Heart right ventricle (tissue), 16 donors: ENCODE measurements at regions not wholly inside any gene's neighbourhood (a gene's known extent, or its start where the extent isn't known, plus 50 kb on each side); places are given as distances from the start of the nearest gene placed in this dataset.

Experiments used
- ATAC-seq, 8 donors: fragments of 200-7000 bp; cut with Tn5 transposase; one replicate each; pipeline ENCODE4 v1.9.1; 2020; ENCODE audit warnings: mild to moderate bottlenecking in 8 of 8, moderate library complexity in 8 of 8, moderate number of reproducible peaks in 1 of 8
- DNase-seq, 2 donors: peaks; one replicate each; pipeline ENCODE4 v3.0.0-alpha.2; 2020
- H3K27ac ChIP-seq, 10 donors: fragments of 200-600 bp; sonication (generic) in 2 of 10; one replicate each; pipeline versions ENCODE4 v1.5.0 to v1.8.0; 2020 to 2022; ENCODE audit warnings: mild to moderate bottlenecking in 3 of 10
- H3K27me3 ChIP-seq, 7 donors: fragments of 200-600 bp; one replicate each; pipeline ENCODE4 v1.8.0; 2021 to 2022; ENCODE audit warnings: mild to moderate bottlenecking in 2 of 7
- H3K36me3 ChIP-seq, 9 donors: fragments of 200-600 bp; sonication (generic) in 1 of 9; one replicate each; pipeline versions ENCODE4 v1.5.0 to v1.8.0; 2020 to 2022; ENCODE audit warnings: mild to moderate bottlenecking in 2 of 9
- H3K4me1 ChIP-seq, 9 donors: fragments of 200-600 bp; sonication (generic) in 1 of 9; one replicate each; pipeline versions ENCODE4 v1.5.0 to v1.8.0; 2020 to 2022; ENCODE audit warnings: mild to moderate bottlenecking in 4 of 9
- H3K4me3 ChIP-seq, 10 donors: fragments of 200-600 bp; sonication (generic) in 2 of 10; one replicate each; pipeline versions ENCODE4 v1.5.0 to v1.8.0; 2020 to 2022; ENCODE audit warnings: mild to moderate bottlenecking in 7 of 10, moderate library complexity in 2 of 10
- H3K9me3 ChIP-seq, 11 donors: fragments of 200-600 bp in 10 of 11; sonication (generic) in 2 of 11; one replicate each; pipeline versions ENCODE4 v1.5.0 to v1.8.0; 2013 to 2022; ENCODE audit warnings: mild to moderate bottlenecking in 2 of 11, control low read depth in 1 of 11, moderate library complexity in 1 of 11
- CTCF ChIP-seq, 9 donors: fragments of 200-600 bp; sonication (generic) in 2 of 9; IDR thresholded peaks; one replicate each; pipeline versions ENCODE4 v1.5.0 to v1.8.0; 2021 to 2022; ENCODE audit warnings: antibody characterized with exemption in 9 of 9, mild to moderate bottlenecking in 5 of 9, moderate library complexity in 1 of 9
- WGBS, 2 donors: extraction: QIAGEN DNeasy Blood & Tissue Kit; methylation state at CpG; one replicate each; pipeline ENCODE4 v1.1.7; 2013; ENCODE audit warnings: inconsistent platforms in 1 of 2; 5-methylcytosine and 5-hydroxymethylcytosine counted together
- intact Hi-C, 10 donors: fragments of 100-400 bp; cut with DNase I; formaldehyde crosslinking; loops; one replicate each; pipeline versions ENCODE4 v1.11.1 to v1.14.2; 2022
- donor health status: Arrhythmogenic right ventricular cardiomyopathy.
- donor health status: ischemic (EF 13 %, LVEDD 7.1; RV severe dilation, severe dysfunction).
- donor health status: healthy with polysubstance abuse.
- donor health status: DM: no; HTN: yes; CAD: no.
- donor health status: DM: no; HTN: no; CAD: no.
- donor health status: ischemic (EF 25% LVEDD 6.9; RV normal size, moderate dysfunction).
- donor health status: ischemic (EF 25% LVEDD 5.7; RV mildly dilated, moderate dysfunction).
- donor health status: healthy.
- donor health status: DM: yes; HTN: yes; CAD: no.
- donor health status: Ischemic cardiomyopathy.
- donor health status: ischemic (EF 35%, LVEDD 5.7; RV mildly dilated, moderate dysfunction).
- donor health status: nonischemic (EF 11% LVEDD 7.7; RV severe dilation, severe dysfunction).
- donor health status: DM: yes; HTN: yes; CAD: no.
- donor health status: PGD.
- donor health status: ischemic (EF 29% LVEDD 5.4; RV normal size, mild dysfunction).
- donor health status: nonischemic (EF 23%, LVEDD 6.1; RV moderate dilation, normal function).

DNA sequence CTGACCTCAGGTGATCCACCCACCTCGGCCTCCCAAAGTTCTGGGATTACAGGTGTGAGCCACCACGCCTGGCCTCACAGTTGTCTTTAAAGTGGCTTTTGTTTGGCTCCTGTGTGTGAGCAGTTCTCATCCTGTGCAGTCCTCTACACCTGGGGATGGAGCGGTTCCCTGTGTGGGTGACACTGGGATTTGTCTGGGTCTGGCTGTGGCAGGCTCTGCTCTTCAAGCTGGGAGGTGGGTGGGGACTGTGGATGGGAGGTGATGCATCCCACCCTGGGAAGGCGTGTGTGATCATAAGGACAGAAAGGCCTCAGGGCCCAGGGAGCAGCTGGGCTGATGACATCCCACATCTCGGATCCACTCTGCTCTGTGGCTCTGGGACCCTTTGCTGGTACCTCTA lies 1266.8 kb downstream of the BRD1 start:
- no peaks in the 10 kb centered on the region for H3K36me3 ChIP-seq
- H3K27me3 ChIP-seq: peaks cover 0 to 35% (median 5%) of the 10 kb centered on the region in 7 donors
- no peak overlapping the region for H3K4me3 ChIP-seq
- intact Hi-C loops: no loop called here
- TF ChIP-seq CTCF (IDR thresholded peaks at IDR 0.05): no peak
- H3K9me3 ChIP-seq: no peaks in the 10 kb centered on the region
- H3K27ac ChIP-seq: no peak overlapping the region
- DNase-seq: no peak
- WGBS, 2 donors: 76 to 87% methylated on average over 5 of the region's 5 CpGs
- no peak for ATAC-seq
- H3K4me1 ChIP-seq: no peaks in the 10 kb centered on the region

GRCh38 chr22:48560389-48560751 lies 1267.3 kb downstream of the BRD1 start:
- no peak overlapping the region for H3K27ac ChIP-seq
- no peaks in the 10 kb centered on the region for H3K4me1 ChIP-seq
- DNase-seq (no peak), ATAC-seq (no peak)
- H3K9me3 ChIP-seq: no peaks in the 10 kb centered on the region
- intact Hi-C loops: no loop called here
- TF ChIP-seq CTCF (IDR thresholded peaks at IDR 0.05): no peak
- H3K27me3 ChIP-seq: peaks cover 0 to 38% (median 7%) of the 10 kb centered on the region in 7 donors
- no peaks in the 10 kb centered on the region for H3K36me3 ChIP-seq
- no peak overlapping the region for H3K4me3 ChIP-seq
- 86 to 87% methylated on average over 9 of the region's 9 CpGs for WGBS, 2 donors

GRCh38 chr22:48559647-48560388 lies 1267.9 kb downstream of the BRD1 start:
- Histone ChIP-seq H3K4me3 (no peak overlapping the region), H3K9me3 (no peaks in the 10 kb centered on the region), H3K36me3 (no peaks in the 10 kb centered on the region), H3K27ac (no peak overlapping the region), H3K27me3 (peaks cover 0 to 42% (median 13%) of the 10 kb centered on the region in 7 donors), H3K4me1 (no peaks in the 10 kb centered on the region)
- intact Hi-C loops: loop anchor here in 1 of 10 donors (1.0 kb wide), 1 partner anchor 33 kb away; no protein-coding TSS in a partner anchor
- ATAC-seq (no peak), DNase-seq (no peak)
- 71 to 73% methylated on average over 38 of the region's 38 CpGs for WGBS, 2 donors
- no peak for TF ChIP-seq CTCF (IDR thresholded peaks at IDR 0.05)

DNA sequence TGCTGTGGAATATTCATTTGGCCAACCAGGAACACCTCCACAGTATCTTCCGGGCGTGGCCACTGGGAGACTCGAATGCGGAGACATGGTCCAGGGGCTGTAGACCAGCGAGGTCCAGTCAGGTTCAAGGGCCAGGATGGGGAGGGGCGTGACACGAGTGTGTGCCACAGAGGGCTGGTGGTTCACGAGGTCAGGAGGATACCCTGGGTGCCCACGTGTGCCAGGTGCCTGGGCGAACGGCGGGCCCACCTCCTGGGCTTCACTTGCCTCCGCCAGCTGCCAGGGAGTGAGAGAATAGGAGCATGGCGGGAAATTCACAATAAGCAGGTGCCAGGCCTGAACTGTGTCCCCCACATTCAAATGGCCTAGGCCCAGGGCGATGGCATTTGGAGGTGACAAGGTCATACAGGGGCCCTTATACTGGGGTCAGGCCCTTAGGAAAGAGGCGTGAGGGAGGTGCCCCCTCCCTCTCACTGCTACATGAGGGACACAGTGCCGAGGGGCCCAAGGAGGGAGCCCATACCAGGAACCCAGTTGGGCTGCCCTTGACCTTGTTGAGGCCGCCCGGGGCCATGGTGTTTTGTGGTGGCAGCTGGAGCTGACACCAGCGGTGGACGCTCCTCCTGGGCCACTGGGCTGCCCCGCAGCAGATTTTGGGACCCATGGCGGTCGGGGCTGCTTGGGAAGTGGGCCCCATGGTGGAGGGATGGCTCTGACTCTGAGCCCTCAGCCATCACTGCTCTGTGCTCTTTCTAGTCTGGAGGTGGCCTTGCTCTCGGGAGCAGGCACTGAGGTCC lies 1268.9 kb downstream of the BRD1 start:
- H3K4me1 ChIP-seq: no peaks in the 10 kb centered on the region
- whole genome bisulfite sequencing, 2 donors: 87 to 91% methylated on average over 25 of the region's 25 CpGs
- intact Hi-C loops: loop anchor here in 1 of 10 donors (1.0 kb wide), 1 partner anchor 32 kb away; no protein-coding TSS in a partner anchor

More for the DNA sequence above, 1268.9 kb downstream of the BRD1 start:
- Histone ChIP-seq H3K4me3 (no peak overlapping the region), H3K9me3 (no peaks in the 10 kb centered on the region), H3K27me3 (peaks cover 0 to 40% (median 12%) of the 10 kb centered on the region in 7 donors), H3K36me3 (no peaks in the 10 kb centered on the region), H3K27ac (no peak overlapping the region)
- DNase-seq (no peak), ATAC-seq (no peak)
- TF ChIP-seq CTCF (IDR thresholded peaks at IDR 0.05): no peak
